ENCODE measurements at regions not wholly inside any gene's neighbourhood (a gene's known extent, or its start where the extent isn't known, plus 50 kb on each side); places are given as distances from the start of the nearest gene placed in this dataset.

- no peak for TF ChIP-seq CTCF (IDR thresholded peaks at IDR 0.05; ENCODE audit: borderline replicate concordance, extremely low read depth, insufficient read depth)
- Histone ChIP-seq H3K9me3 (ENCODE audit: control insufficient read depth in 2 of 3, insufficient read depth in 1 of 3, low read length in 3 of 3) (no peaks in the 10 kb centered on the region), H3K4me3 (ENCODE audit: low read length in 3 of 3) (no peak overlapping the region), H3K4me1 (ENCODE audit: control insufficient read depth in 2 of 3, insufficient read depth in 2 of 3, low read depth in 1 of 3, low read length in 3 of 3) (no peaks in the 10 kb centered on the region), H3K27me3 (ENCODE audit: control insufficient read depth, insufficient read depth, low read length) (no peaks in the 10 kb centered on the region), H3K27ac (ENCODE audit: low read depth in 2 of 2, low read length in 2 of 2) (no peak overlapping the region), H3K9ac (ENCODE audit: low read length in 3 of 3) (no peak overlapping the region), H3K36me3 (ENCODE audit: control insufficient read depth in 2 of 3, insufficient read depth in 3 of 3, low read length in 3 of 3) (no peaks in the 10 kb centered on the region)
- no peak for FAIRE-seq
- intact Hi-C loops (cut with DNase I), result no loop called here
- DNase-seq, result no peak
Observed at GRCh38 chr13:80718970-80719369, 378.0 kb upstream of the SPRY2 start.

- no peak overlapping the region for H3K27ac ChIP-seq (ENCODE audit: low read depth in 2 of 2, low read length in 2 of 2)
- H3K27me3 ChIP-seq (ENCODE audit: control insufficient read depth, insufficient read depth, low read length), result no peaks in the 10 kb centered on the region
- no peak for DNase-seq
- H3K4me1 ChIP-seq (ENCODE audit: control insufficient read depth in 2 of 3, insufficient read depth in 2 of 3, low read depth in 1 of 3, low read length in 3 of 3), result no peaks in the 10 kb centered on the region
- H3K9me3 ChIP-seq (ENCODE audit: control insufficient read depth in 2 of 3, insufficient read depth in 1 of 3, low read length in 3 of 3), result no peaks in the 10 kb centered on the region
- no peaks in the 10 kb centered on the region for H3K36me3 ChIP-seq (ENCODE audit: control insufficient read depth in 2 of 3, insufficient read depth in 3 of 3, low read length in 3 of 3)
- FAIRE-seq, result no peak
- no peak overlapping the region for H3K9ac ChIP-seq (ENCODE audit: low read length in 3 of 3)
- no peak overlapping the region for H3K4me3 ChIP-seq (ENCODE audit: low read length in 3 of 3)
- TF ChIP-seq CTCF (IDR thresholded peaks at IDR 0.05; ENCODE audit: borderline replicate concordance, extremely low read depth, insufficient read depth), result no peak
- intact Hi-C loops (cut with DNase I), result no loop called here
Observed at GRCh38 chr13:80717776-80718175, 376.9 kb upstream of the SPRY2 start.

GRCh38 chr13:80716610-80717081, 375.7 kb upstream of the SPRY2 start:
- Histone ChIP-seq H3K4me3 (ENCODE audit: low read length in 3 of 3) (no peak overlapping the region), H3K9ac (ENCODE audit: low read length in 3 of 3) (no peak overlapping the region), H3K27ac (ENCODE audit: low read depth in 2 of 2, low read length in 2 of 2) (no peak overlapping the region), H3K27me3 (ENCODE audit: control insufficient read depth, insufficient read depth, low read length) (no peaks in the 10 kb centered on the region), H3K4me1 (ENCODE audit: control insufficient read depth in 2 of 3, insufficient read depth in 2 of 3, low read depth in 1 of 3, low read length in 3 of 3) (no peaks in the 10 kb centered on the region), H3K36me3 (ENCODE audit: control insufficient read depth in 2 of 3, insufficient read depth in 3 of 3, low read length in 3 of 3) (no peaks in the 10 kb centered on the region), H3K9me3 (ENCODE audit: control insufficient read depth in 2 of 3, insufficient read depth in 1 of 3, low read length in 3 of 3) (no peaks in the 10 kb centered on the region)
- no peak for TF ChIP-seq CTCF (IDR thresholded peaks at IDR 0.05; ENCODE audit: borderline replicate concordance, extremely low read depth, insufficient read depth)
- intact Hi-C loops (cut with DNase I), result no loop called here
- no peak for FAIRE-seq
- peak in 4 of 5 donors; percentile 31 to 69 (median 56) for DNase-seq

- intact Hi-C loops (cut with DNase I), result no loop called here
- no peak for TF ChIP-seq CTCF (IDR thresholded peaks at IDR 0.05; ENCODE audit: borderline replicate concordance, extremely low read depth, insufficient read depth)
- no peaks in the 10 kb centered on the region for H3K27me3 ChIP-seq (ENCODE audit: control insufficient read depth, insufficient read depth, low read length)
- H3K4me3 ChIP-seq (ENCODE audit: low read length in 3 of 3), result no peak overlapping the region
- H3K9ac ChIP-seq (ENCODE audit: low read length in 3 of 3), result no peak overlapping the region
- no peaks in the 10 kb centered on the region for H3K36me3 ChIP-seq (ENCODE audit: control insufficient read depth in 2 of 3, insufficient read depth in 3 of 3, low read length in 3 of 3)
- no peak for DNase-seq
- H3K9me3 ChIP-seq (ENCODE audit: control insufficient read depth in 2 of 3, insufficient read depth in 1 of 3, low read length in 3 of 3), result no peaks in the 10 kb centered on the region
- no peaks in the 10 kb centered on the region for H3K4me1 ChIP-seq (ENCODE audit: control insufficient read depth in 2 of 3, insufficient read depth in 2 of 3, low read depth in 1 of 3, low read length in 3 of 3)
- FAIRE-seq, result no peak
- no peak overlapping the region for H3K27ac ChIP-seq (ENCODE audit: low read depth in 2 of 2, low read length in 2 of 2)
Observed at GRCh38 chr13:80712026-80712425, 371.1 kb upstream of the SPRY2 start.
